ENCODE measurements at regions not wholly inside any gene's neighbourhood (a gene's known extent, or its start where the extent isn't known, plus 50 kb on each side); places are given as distances from the start of the nearest gene placed in this dataset.

- TF ChIP-seq, protein P1, sequence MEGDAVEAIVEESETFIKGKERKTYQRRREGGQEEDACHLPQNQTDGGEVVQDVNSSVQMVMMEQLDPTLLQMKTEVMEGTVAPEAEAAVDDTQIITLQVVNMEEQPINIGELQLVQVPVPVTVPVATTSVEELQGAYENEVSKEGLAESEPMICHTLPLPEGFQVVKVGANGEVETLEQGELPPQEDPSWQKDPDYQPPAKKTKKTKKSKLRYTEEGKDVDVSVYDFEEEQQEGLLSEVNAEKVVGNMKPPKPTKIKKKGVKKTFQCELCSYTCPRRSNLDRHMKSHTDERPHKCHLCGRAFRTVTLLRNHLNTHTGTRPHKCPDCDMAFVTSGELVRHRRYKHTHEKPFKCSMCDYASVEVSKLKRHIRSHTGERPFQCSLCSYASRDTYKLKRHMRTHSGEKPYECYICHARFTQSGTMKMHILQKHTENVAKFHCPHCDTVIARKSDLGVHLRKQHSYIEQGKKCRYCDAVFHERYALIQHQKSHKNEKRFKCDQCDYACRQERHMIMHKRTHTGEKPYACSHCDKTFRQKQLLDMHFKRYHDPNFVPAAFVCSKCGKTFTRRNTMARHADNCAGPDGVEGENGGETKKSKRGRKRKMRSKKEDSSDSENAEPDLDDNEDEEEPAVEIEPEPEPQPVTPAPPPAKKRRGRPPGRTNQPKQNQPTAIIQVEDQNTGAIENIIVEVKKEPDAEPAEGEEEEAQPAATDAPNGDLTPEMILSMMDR (IDR thresholded peaks at IDR 0.05; ENCODE audit: low read depth, low read length) = no peak
- no peak for TF ChIP-seq EZH2phosphoT487 (IDR thresholded peaks at IDR 0.05; ENCODE audit: low read depth)
Observed at GRCh38 chr3:106813742-106814141, 563.5 kb upstream of the CCDC54 start.
